PFSK-1 (cell line): ENCODE measurements at regions not wholly inside any gene's neighbourhood (a gene's known extent, or its start where the extent isn't known, plus 50 kb on each side); places are given as distances from the start of the nearest gene placed in this dataset.

Experiments used
- POLR2AphosphoS5 ChIP-seq: IDR thresholded peaks from 2 replicates; pipeline ENCODE4 v1.6.1; 2012; ENCODE audit warnings: low read depth, mild to moderate bottlenecking, control low read depth, low read length, moderate library complexity
- TAF1 ChIP-seq: IDR thresholded peaks from 2 replicates; pipeline ENCODE4 v1.6.1; 2012; ENCODE audit warnings: low read length, control low read depth, borderline replicate concordance; ENCODE audit not compliant: insufficient read depth
- TF ChIP-seq, protein P1 (sequence below), 2 experiments: IDR thresholded peaks; 2 replicates each; pipeline versions ENCODE4 v1.6.1 to v1.8.0; 2011 to 2012; ENCODE audit warnings: low read depth in 2 of 2, low read length in 2 of 2, control low read depth in 1 of 2, inconsistent platforms in 1 of 2, mild to moderate bottlenecking in 1 of 2, moderate library complexity in 1 of 2; ENCODE audit not compliant: insufficient read depth in 1 of 2

DNA sequence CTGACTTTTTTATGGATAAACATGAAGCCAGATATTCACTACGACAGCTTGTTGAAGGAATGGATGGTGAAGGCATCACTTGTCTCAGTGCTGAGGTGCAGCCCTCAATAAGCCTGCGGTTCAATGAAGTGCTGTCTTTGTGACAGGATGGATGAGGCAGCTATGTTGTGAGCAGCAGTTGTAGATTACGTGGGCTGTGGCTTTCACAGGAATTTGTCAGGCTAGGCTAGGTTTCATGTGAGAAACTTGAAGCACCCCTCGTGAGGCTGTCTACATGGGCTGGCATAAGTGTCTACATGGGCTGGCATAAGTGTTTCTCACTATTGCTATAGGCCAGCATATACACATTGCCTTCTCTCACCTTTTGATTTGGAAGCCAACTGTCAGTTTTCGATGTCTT, 1050.0 kb downstream of the ADGRL3 start:
- TF ChIP-seq, protein P1, sequence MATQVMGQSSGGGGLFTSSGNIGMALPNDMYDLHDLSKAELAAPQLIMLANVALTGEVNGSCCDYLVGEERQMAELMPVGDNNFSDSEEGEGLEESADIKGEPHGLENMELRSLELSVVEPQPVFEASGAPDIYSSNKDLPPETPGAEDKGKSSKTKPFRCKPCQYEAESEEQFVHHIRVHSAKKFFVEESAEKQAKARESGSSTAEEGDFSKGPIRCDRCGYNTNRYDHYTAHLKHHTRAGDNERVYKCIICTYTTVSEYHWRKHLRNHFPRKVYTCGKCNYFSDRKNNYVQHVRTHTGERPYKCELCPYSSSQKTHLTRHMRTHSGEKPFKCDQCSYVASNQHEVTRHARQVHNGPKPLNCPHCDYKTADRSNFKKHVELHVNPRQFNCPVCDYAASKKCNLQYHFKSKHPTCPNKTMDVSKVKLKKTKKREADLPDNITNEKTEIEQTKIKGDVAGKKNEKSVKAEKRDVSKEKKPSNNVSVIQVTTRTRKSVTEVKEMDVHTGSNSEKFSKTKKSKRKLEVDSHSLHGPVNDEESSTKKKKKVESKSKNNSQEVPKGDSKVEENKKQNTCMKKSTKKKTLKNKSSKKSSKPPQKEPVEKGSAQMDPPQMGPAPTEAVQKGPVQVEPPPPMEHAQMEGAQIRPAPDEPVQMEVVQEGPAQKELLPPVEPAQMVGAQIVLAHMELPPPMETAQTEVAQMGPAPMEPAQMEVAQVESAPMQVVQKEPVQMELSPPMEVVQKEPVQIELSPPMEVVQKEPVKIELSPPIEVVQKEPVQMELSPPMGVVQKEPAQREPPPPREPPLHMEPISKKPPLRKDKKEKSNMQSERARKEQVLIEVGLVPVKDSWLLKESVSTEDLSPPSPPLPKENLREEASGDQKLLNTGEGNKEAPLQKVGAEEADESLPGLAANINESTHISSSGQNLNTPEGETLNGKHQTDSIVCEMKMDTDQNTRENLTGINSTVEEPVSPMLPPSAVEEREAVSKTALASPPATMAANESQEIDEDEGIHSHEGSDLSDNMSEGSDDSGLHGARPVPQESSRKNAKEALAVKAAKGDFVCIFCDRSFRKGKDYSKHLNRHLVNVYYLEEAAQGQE (IDR thresholded peaks at IDR 0.05; ENCODE audit: insufficient read depth in 1 of 2, low read depth in 2 of 2, low read length in 2 of 2): no peak
- no peak for TF ChIP-seq TAF1
- no peak for TF ChIP-seq POLR2AphosphoS5
